Neutrophil (primary cell): ENCODE measurements at regions not wholly inside any gene's neighbourhood (a gene's known extent, or its start where the extent isn't known, plus 50 kb on each side); places are given as distances from the start of the nearest gene placed in this dataset.

Source experiments
- H3K27ac ChIP-seq: fragments of 200-600 bp; sonication (generic); 2 replicates; pipeline ENCODE4 v1.5.1; 2016; ENCODE audit warnings: mild to moderate bottlenecking, moderate library complexity
- H3K27me3 ChIP-seq: fragments of 200-600 bp; sonication (generic); 2 replicates; pipeline ENCODE4 v1.6.0; 2016; ENCODE audit warnings: mild to moderate bottlenecking
- H3K36me3 ChIP-seq: fragments of 200-600 bp; sonication (generic); 2 replicates; pipeline ENCODE4 v1.5.1; 2017
- H3K4me1 ChIP-seq, 2 experiments: fragments of 200-600 bp in 1 of 2; sonication (generic) in 1 of 2; 1 replicate in 1 of 2; 2 replicates in 1 of 2; pipeline versions ENCODE4 v1.5.1 to v1.6.1; 2013 to 2016; ENCODE audit warnings: low read depth in 1 of 2, low read length in 1 of 2, mild to moderate bottlenecking in 1 of 2, moderate library complexity in 1 of 2; ENCODE audit not compliant: control insufficient read depth in 1 of 2, insufficient read depth in 1 of 2
- H3K4me3 ChIP-seq, 2 experiments: fragments of 200-600 bp in 1 of 2; sonication (generic) in 1 of 2; 1 replicate in 1 of 2; 2 replicates in 1 of 2; pipeline ENCODE4 v1.5.1; 2013 to 2016; ENCODE audit warnings: low read depth in 1 of 2, low read length in 1 of 2, mild to moderate bottlenecking in 1 of 2, moderate library complexity in 1 of 2
- H3K9me3 ChIP-seq: fragments of 200-600 bp; sonication (generic); 2 replicates; pipeline ENCODE4 v1.5.1; 2016
- TF ChIP-seq, protein P1 (sequence below): fragments of 200-600 bp; sonication (generic); IDR thresholded peaks from 2 replicates; pipeline ENCODE4 v1.5.1; 2016; ENCODE audit warnings: antibody characterized with exemption

DNA sequence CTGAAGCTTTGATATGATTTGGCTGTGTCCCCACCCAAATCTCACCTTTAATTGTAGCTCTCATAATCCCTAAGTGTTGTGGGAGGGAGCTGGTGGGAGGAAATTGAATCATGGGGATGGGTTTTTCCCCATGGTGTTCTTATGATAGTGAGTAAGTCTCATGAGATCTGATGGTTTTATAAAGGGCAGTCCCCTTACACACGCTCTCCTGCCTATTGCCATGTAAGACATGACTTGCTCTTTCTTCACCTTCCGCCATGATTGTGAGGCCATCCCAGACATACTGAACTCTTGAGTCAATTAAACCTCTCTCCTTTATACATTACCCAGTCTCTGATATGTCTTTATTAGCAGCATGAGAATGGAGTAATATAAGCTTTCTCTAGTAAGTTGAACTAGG, 261.9 kb downstream of the HLX start:
- Histone ChIP-seq H3K27me3 (no peaks in the 10 kb centered on the region), H3K27ac (no peak overlapping the region), H3K36me3 (no peaks in the 10 kb centered on the region), H3K4me1 (no peaks in the 10 kb centered on the region), H3K4me3 (no peak overlapping the region), H3K9me3 (no peaks in the 10 kb centered on the region)
- TF ChIP-seq, protein P1, sequence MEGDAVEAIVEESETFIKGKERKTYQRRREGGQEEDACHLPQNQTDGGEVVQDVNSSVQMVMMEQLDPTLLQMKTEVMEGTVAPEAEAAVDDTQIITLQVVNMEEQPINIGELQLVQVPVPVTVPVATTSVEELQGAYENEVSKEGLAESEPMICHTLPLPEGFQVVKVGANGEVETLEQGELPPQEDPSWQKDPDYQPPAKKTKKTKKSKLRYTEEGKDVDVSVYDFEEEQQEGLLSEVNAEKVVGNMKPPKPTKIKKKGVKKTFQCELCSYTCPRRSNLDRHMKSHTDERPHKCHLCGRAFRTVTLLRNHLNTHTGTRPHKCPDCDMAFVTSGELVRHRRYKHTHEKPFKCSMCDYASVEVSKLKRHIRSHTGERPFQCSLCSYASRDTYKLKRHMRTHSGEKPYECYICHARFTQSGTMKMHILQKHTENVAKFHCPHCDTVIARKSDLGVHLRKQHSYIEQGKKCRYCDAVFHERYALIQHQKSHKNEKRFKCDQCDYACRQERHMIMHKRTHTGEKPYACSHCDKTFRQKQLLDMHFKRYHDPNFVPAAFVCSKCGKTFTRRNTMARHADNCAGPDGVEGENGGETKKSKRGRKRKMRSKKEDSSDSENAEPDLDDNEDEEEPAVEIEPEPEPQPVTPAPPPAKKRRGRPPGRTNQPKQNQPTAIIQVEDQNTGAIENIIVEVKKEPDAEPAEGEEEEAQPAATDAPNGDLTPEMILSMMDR = no peak

DNA sequence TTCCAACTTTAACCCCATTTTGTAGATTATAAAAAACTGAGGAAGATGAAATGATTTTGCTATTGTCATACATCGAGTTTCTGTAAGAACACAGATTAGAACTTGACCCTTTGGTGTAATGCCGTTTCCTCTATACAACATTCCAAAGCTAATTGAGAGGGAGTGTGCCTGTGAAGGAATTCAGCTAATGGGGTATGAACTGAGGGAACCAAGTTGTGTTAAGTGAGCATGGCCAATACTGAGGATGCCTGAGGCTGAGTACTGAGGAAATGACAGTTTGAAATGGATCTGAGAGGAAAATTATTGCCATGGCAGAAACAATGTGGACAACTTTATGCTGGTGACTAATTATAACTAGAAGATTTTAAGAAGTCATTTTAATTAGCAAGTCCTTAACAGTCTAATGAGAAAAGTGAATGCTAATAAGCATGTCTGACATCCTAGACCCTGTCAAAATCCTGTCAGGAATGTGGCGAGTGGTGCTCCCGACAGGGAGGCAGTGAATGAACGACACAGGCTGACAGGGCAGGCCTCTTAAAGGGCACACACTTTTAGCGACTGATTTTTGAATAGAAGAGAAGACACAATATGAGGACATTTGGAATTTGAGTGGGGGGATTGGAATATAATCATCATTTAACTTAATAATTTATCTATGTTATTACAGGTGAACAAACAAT, 262.5 kb downstream of the HLX start:
- TF ChIP-seq, protein P1 = no peak
- Histone ChIP-seq H3K9me3 (no peaks in the 10 kb centered on the region), H3K36me3 (no peaks in the 10 kb centered on the region), H3K4me1 (no peaks in the 10 kb centered on the region), H3K27me3 (no peaks in the 10 kb centered on the region), H3K4me3 (no peak overlapping the region), H3K27ac (no peak overlapping the region)

DNA sequence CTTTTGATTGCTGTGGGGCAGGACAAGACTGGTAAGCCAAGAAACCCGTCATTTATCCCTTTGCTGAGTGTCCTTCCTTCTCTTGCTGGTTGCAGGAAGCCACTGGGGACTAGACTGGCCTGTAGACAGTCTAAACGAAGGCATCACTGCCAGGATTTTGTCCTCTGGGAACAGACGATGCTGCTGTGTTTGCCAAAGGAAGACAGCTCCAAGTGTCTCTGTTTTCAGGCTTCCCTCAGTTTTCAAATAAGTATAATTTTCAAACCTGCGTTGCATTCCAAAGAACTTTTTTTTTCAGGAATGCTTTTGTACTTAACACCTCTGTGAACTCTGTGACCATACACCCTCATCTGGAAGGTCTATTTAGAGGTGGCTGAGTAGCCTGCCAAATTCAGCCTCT, 269.4 kb downstream of the HLX start:
- Histone ChIP-seq H3K27ac (no peak overlapping the region), H3K9me3 (no peaks in the 10 kb centered on the region)

DNA sequence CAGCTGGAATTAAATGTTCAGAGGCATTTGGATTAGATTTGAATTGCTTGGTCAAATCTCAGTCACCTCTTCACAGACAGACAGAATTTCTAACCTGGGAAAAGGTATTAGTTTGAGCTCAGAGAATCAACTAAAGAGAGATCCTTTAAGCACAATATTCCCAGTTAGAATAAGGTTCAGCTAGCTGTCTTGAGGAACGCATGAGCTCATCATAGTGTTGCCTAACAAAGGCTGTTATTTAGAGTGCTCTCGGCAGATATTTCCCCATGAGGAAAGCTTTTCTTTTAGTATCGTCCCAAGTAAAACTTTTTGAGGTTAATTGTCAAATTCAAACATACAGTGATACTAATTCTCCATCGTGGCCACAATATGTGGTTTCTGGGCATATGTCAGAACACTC, 269.9 kb downstream of the HLX start:
- H3K4me1 ChIP-seq = peaks cover 9% of the 10 kb centered on the region in 2 experiments
- H3K9me3 ChIP-seq = no peaks in the 10 kb centered on the region
- no peak overlapping the region for H3K27ac ChIP-seq
- H3K4me3 ChIP-seq = no peak overlapping the region
- H3K27me3 ChIP-seq = no peaks in the 10 kb centered on the region
- TF ChIP-seq, protein P1 = no peak
- no peaks in the 10 kb centered on the region for H3K36me3 ChIP-seq

More for the DNA sequence above, 269.4 kb downstream of the HLX start:
- peaks cover 9% of the 10 kb centered on the region in 2 experiments for H3K4me1 ChIP-seq
- H3K36me3 ChIP-seq = no peaks in the 10 kb centered on the region
- no peak overlapping the region for H3K4me3 ChIP-seq
- no peaks in the 10 kb centered on the region for H3K27me3 ChIP-seq
- TF ChIP-seq, protein P1 = no peak

DNA sequence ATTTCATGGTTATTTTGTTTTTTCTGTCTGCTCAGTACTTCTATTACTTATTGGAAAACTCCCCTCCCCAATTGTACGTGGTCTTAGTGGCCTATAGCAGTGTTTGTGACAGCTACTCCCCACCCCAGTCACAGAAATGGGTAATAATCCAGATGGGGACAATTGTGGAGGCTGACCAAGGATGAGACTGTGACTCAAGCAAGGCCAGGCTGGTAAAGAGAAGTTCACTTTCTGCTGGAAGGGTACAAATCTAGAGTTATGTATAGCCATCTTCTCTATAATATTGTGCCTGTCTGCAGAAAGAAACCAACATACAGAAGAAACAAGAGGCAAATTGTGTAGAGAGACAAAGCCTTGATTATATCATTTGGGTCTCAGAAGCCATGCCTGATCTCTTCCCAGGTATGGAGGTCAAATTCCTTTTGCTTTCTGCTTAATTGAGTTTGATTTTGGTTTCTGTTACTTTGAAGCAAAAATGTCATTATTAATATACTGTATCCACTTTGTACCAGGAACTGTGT, 270.4 kb downstream of the HLX start:
- H3K36me3 ChIP-seq = no peaks in the 10 kb centered on the region
- H3K27me3 ChIP-seq = no peaks in the 10 kb centered on the region
- no peaks in the 10 kb centered on the region for H3K9me3 ChIP-seq
- H3K27ac ChIP-seq = no peak overlapping the region
- H3K4me3 ChIP-seq = no peak overlapping the region
- H3K4me1 ChIP-seq = peaks cover 9% of the 10 kb centered on the region in 2 experiments
- TF ChIP-seq, protein P1 = no peak
